Fibroblast of lung (primary cell): ENCODE measurements at regions not wholly inside any gene's neighbourhood (a gene's known extent, or its start where the extent isn't known, plus 50 kb on each side); places are given as distances from the start of the nearest gene placed in this dataset.
"Not testable (repeated sequence)": the region's sequence is repeated elsewhere in the genome, so short reads cannot be mapped to it uniquely, and the experiment has no call there.

Experiments
- DNase-seq, 2 donors: peaks; one replicate each; pipeline versions ENCODE4 v3.0.0 to v3.0.0-alpha.2; 2010; ENCODE audit warnings: low read depth in 2 of 2
- H2AFZ ChIP-seq: 2 replicates; pipeline ENCODE4 v1.5.1; 2012; ENCODE audit warnings: low read length, control low read depth, inconsistent platforms
- H3K27ac ChIP-seq: 2 replicates; pipeline ENCODE4 v1.5.1; 2011; ENCODE audit warnings: low read length, control low read depth; ENCODE audit not compliant: insufficient read depth
- H3K27me3 ChIP-seq: 2 replicates; pipeline ENCODE4 v1.5.1; 2011; ENCODE audit warnings: mild to moderate bottlenecking, low read length; ENCODE audit not compliant: control insufficient read depth, insufficient read depth
- H3K36me3 ChIP-seq: 2 replicates; pipeline ENCODE4 v1.5.1; 2011; ENCODE audit warnings: low read length; ENCODE audit not compliant: control insufficient read depth, insufficient read depth
- H3K4me1 ChIP-seq: 2 replicates; pipeline ENCODE4 v1.5.1; 2011; ENCODE audit warnings: low read length; ENCODE audit not compliant: control insufficient read depth, insufficient read depth; ENCODE audit errors: extremely low read depth
- H3K4me2 ChIP-seq: 2 replicates; pipeline ENCODE4 v1.5.1; 2011; ENCODE audit warnings: low read length, control low read depth; ENCODE audit not compliant: insufficient read depth; ENCODE audit errors: extremely low read depth
- H3K4me3 ChIP-seq, 4 experiments: fragments of 200-600 bp in 1 of 4; sonication (generic) in 1 of 4; replicated peaks in 1 of 4; 2 replicates each; pipeline ENCODE4 v1.5.1; 2011 to 2016; ENCODE audit warnings: low read length in 4 of 4, low read depth in 3 of 4, mild to moderate bottlenecking in 3 of 4, control low read depth in 2 of 4, inconsistent platforms in 1 of 4, mixed read lengths in 1 of 4; ENCODE audit not compliant: insufficient read depth in 1 of 4; ENCODE audit errors: control extremely low read depth in 1 of 4
- H3K79me2 ChIP-seq: 2 replicates; pipeline ENCODE4 v1.5.1; 2012; ENCODE audit warnings: mild to moderate bottlenecking, low read length, inconsistent platforms; ENCODE audit not compliant: control insufficient read depth, insufficient read depth
- H3K9ac ChIP-seq: 2 replicates; pipeline ENCODE4 v1.5.1; 2011; ENCODE audit warnings: mild to moderate bottlenecking, low read length, control low read depth; ENCODE audit not compliant: insufficient read depth
- H3K9me3 ChIP-seq: 2 replicates; pipeline ENCODE4 v1.5.1; 2012; ENCODE audit warnings: low read depth, low read length; ENCODE audit not compliant: control insufficient read depth, insufficient read depth
- H4K20me1 ChIP-seq: 2 replicates; pipeline ENCODE4 v1.5.1; 2011; ENCODE audit warnings: low read length; ENCODE audit not compliant: control insufficient read depth, insufficient read depth; ENCODE audit errors: extremely low read depth

DNA sequence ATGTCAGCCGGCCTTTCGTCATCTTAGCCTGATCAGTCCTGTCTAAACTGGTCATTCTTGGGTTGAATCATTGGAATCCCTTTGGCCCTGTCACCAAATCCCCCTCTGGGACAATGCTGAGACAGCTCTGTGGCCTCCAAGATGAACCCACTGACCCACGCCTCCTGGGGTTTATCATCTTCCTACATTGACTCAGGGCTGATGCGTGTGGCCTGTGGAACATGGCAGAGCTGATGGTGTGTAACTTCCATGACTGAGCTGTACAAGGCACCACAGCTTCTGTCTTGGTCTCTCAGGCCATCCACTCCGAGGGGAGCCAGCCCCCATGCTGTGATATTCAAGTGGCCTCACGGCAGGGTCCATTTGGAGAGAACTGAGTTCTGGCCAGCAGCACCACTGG, 150.2 kb downstream of the LAT start:
- not testable (repeated sequence) for H3K27ac ChIP-seq, H3K4me2 ChIP-seq, H3K79me2 ChIP-seq, H2AFZ ChIP-seq, H3K4me1 ChIP-seq, H3K9me3 ChIP-seq, H3K9ac ChIP-seq, H4K20me1 ChIP-seq, H3K27me3 ChIP-seq, DNase-seq, H3K36me3 ChIP-seq, H3K4me3 ChIP-seq

DNA sequence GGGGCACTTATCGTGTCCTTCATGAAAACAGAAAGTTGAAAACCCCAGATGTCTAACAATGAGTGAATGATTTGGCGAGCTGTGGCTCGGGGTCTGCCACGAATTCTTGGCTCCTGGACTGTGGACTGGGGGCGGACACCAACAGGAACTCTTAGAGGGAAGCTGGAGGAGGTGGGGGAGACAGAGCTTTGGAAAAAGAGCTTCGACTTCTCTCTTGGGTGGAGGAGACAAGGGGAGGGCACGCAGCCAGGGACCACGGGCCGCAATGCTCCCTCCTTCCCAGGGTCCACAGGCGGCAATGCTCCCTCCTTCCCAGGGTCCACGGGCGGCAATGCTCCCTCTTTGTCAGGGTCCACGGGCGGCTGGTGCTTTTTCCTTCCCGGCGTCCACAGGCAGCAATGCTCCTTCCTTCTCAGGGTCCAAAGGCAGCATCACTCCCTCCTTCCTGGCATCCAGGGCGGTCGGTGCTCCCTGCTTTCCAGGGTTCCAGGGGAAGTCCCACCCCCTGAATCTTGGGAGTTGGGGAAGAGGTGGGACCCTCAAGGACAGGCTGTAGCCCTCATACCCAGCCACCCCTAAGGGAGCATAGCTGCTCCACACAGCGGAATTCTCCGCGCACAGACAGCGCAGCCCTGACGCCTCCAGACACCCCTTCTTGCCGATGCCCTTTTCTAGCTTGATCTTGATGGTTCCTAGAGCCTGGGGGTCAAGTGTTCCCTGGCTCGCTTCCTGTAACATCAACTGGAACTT, 149.0 kb downstream of the LAT start:
- DNase-seq, H3K36me3 ChIP-seq, H3K79me2 ChIP-seq, H4K20me1 ChIP-seq, H3K4me2 ChIP-seq, H3K27me3 ChIP-seq, H3K27ac ChIP-seq, H2AFZ ChIP-seq, H3K4me1 ChIP-seq, H3K9ac ChIP-seq, H3K4me3 ChIP-seq, H3K9me3 ChIP-seq: not testable (repeated sequence)

DNA sequence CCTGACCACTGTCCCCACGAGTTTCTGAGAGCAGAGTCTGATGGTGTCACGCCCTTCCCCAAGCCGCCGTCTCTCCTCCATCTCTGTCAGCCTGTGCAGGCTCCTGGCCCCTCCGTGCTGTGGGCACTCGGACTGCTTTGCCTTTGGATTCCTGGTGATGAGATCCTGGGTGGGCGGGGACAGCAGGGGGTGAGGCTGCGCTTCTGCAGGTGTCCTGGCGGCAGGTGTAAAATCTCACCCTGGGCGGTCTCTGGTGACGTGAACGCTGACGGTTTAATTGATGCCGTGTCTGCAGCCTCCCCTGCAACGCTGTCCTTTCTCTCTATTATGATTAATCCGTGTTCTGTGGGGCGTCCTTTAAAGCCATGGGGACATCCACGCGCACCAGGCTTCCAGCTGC, 148.0 kb downstream of the LAT start:
- H2AFZ ChIP-seq, H3K79me2 ChIP-seq, H3K27me3 ChIP-seq, H3K4me2 ChIP-seq, H3K27ac ChIP-seq, H4K20me1 ChIP-seq, H3K9me3 ChIP-seq, H3K36me3 ChIP-seq, DNase-seq, H3K9ac ChIP-seq, H3K4me3 ChIP-seq, H3K4me1 ChIP-seq: not testable (repeated sequence)

DNA sequence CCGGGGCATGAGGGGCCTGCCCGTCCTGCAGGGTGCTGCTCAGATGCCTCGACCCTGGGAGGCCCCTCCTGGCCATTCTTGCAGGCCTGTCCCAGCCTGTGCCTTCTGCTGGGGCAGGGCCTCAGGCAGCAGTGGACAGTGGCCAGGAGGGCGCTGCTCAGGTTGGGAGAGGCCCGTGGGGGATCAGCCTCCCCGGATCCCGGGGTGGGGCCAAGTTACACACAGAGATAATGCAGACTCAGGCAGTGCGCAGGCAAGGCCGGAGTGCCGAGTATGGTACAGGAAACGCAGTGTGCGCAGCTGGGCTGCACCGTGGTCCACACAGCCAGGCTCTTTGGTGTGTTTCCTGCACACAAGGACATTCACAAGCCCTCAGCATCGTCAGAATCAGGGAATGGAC, 147.6 kb downstream of the LAT start:
- H3K4me2 ChIP-seq, H3K27me3 ChIP-seq, DNase-seq, H3K9ac ChIP-seq, H3K4me3 ChIP-seq, H3K27ac ChIP-seq, H3K9me3 ChIP-seq, H3K36me3 ChIP-seq, H3K79me2 ChIP-seq, H2AFZ ChIP-seq, H4K20me1 ChIP-seq, H3K4me1 ChIP-seq: not testable (repeated sequence)

DNA sequence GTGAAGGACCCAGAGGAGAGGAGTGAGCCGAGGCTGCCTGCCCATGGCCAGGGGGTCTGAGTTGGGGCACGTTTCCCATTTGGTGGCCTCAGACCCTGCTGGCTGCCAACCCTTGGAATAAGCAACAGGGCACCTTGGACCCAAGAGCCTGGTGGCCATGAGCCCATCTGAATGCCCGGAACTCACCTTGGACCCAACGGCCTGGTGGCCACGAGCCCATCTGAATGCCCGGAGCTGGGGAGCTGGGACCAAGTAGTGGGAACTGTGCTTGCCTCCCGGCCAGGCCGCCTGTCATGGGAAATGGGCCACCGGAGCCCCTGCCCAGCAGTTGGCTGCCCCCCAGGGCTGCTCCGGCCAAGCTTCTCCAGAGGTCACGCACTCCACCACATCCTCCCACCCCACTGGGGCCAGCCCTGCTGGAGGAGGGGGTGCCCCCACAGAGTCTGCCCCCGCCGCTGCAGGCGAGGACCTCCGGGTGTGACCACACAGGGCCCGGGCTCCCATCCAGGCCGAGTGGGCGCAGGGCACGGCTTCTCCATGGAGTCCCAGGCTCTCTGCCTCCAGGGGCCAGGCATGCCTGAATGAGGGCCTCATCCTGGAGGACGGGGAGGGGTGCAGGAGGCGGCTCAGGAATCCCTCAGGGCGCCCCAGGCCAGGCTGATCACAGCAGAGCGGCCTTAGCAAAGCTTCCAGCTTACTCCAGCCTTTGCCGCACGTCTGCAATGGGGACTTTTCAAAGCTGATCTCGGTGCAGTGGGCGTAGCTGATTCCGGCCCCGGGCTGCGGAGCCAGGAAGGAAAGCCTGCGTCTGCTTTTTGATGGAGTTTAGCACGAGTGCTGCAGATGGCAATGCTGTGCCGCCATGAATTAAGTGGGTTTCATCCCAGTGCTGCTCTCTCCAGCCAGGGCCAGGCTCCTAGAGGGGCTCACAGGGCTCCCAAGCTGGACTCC, 146.3 kb downstream of the LAT start:
- H3K36me3 ChIP-seq, H3K4me3 ChIP-seq, H2AFZ ChIP-seq, H3K9me3 ChIP-seq, H3K9ac ChIP-seq, H3K79me2 ChIP-seq, H4K20me1 ChIP-seq, H3K4me1 ChIP-seq, H3K27ac ChIP-seq, H3K27me3 ChIP-seq, H3K4me2 ChIP-seq: not testable (repeated sequence)
- peak; percentile 46 to 48 for DNase-seq

DNA sequence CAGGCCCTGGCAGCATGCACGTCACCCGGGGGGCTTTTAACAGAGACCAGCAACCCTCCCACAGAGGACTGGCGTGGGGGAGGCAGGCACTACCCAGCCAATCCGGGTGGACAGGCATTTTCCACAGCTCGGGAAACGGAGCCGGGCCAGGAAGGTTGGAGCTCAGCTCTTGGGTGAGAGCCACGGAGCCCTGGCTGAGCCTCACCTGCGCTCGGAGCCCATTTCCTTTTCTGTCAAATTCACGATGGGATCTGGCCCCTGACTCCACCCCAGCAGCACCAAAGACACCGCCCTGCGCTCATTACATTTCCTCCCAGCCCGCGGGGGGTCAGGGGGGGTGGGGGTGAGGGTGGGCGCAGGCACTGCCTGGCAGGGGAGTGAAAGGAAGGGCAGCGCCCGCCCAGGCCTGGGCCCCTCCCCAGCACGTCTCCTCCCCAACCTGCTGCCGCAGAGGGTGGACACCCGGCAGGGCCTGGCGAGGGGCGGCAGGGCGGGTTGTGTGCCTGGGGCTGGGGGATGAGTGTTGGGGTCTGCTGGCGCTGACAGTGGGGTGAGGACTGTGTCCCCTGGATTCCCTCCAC, 145.4 kb downstream of the LAT start:
- not testable (repeated sequence) for H3K27ac ChIP-seq, H3K9me3 ChIP-seq, H3K79me2 ChIP-seq, H3K4me1 ChIP-seq, H3K4me3 ChIP-seq, H3K36me3 ChIP-seq, H3K4me2 ChIP-seq, H4K20me1 ChIP-seq, H2AFZ ChIP-seq, H3K9ac ChIP-seq, H3K27me3 ChIP-seq, DNase-seq
